Fibroblast of the conjunctiva (primary cell): ENCODE measurements at regions not wholly inside any gene's neighbourhood (a gene's known extent, or its start where the extent isn't known, plus 50 kb on each side); places are given as distances from the start of the nearest gene placed in this dataset.
"Not testable (repeated sequence)": the region's sequence is repeated elsewhere in the genome, so short reads cannot be mapped to it uniquely, and the experiment has no call there.

Experiments used
- DNase-seq: peaks from one replicate; pipeline ENCODE4 v3.0.0-alpha.2; 2010; ENCODE audit warnings: low read depth

GRCh38 chr15:70398694-70399093 is 301.0 kb upstream of the TLE3 start:
- DNase-seq = no peak

GRCh38 chr15:70396807-70397206 is 299.1 kb upstream of the TLE3 start:
- DNase-seq = no peak

- no peak for DNase-seq
Measured at GRCh38 chr15:70395164-70395563, 297.4 kb upstream of the TLE3 start.

GRCh38 chr15:70390723-70391122 is 293.0 kb upstream of the TLE3 start:
- DNase-seq = no peak

- no peak for DNase-seq
Measured at GRCh38 chr15:70387993-70388392, 290.3 kb upstream of the TLE3 start.

- no peak for DNase-seq
Measured at GRCh38 chr15:70387081-70387480, 289.4 kb upstream of the TLE3 start.

GRCh38 chr15:70385711-70386110 is 288.0 kb upstream of the TLE3 start:
- no peak for DNase-seq

- no peak for DNase-seq
Measured at GRCh38 chr15:70385052-70385451, 287.3 kb upstream of the TLE3 start.

- no peak for DNase-seq
Measured at GRCh38 chr15:70383856-70384255, 286.1 kb upstream of the TLE3 start.

GRCh38 chr15:70382762-70383458 is 285.2 kb upstream of the TLE3 start:
- DNase-seq = no peak

GRCh38 chr15:70382009-70382749 is 284.5 kb upstream of the TLE3 start:
- no peak for DNase-seq

- DNase-seq = no peak
Measured at GRCh38 chr15:70379938-70380883, 282.5 kb upstream of the TLE3 start.

- no peak for DNase-seq
Measured at GRCh38 chr15:70379134-70379533, 281.4 kb upstream of the TLE3 start.

GRCh38 chr15:70378126-70379031 is 280.7 kb upstream of the TLE3 start:
- DNase-seq = no peak

- DNase-seq = peak; percentile 6
Measured at GRCh38 chr15:70376929-70377691, 279.4 kb upstream of the TLE3 start.

- no peak for DNase-seq
Measured at GRCh38 chr15:70376031-70376928, 278.6 kb upstream of the TLE3 start.

GRCh38 chr15:70375586-70375985 is 277.9 kb upstream of the TLE3 start:
- no peak for DNase-seq

GRCh38 chr15:70375006-70375431 is 277.3 kb upstream of the TLE3 start:
- no peak for DNase-seq

GRCh38 chr15:70374096-70374495 is 276.4 kb upstream of the TLE3 start:
- DNase-seq = no peak

GRCh38 chr15:70373439-70373838 is 275.7 kb upstream of the TLE3 start:
- not testable (repeated sequence) for DNase-seq
